A549 (cell line): ENCODE measurements at regions not wholly inside any gene's neighbourhood (a gene's known extent, or its start where the extent isn't known, plus 50 kb on each side); places are given as distances from the start of the nearest gene placed in this dataset.

Source experiments
- ATAC-seq, 2 experiments: fragments of 200-7000 bp in 1 of 2; fragments of >200 bp in 1 of 2; cut with Nextera tagmentation in 1 of 2; cut with Tn5 transposase in 1 of 2; 3 replicates each; pipeline versions ENCODE4 v1.8.0 to v1.9.1; 2018 to 2020; ENCODE audit warnings: mild to moderate bottlenecking in 1 of 2, moderate library complexity in 1 of 2
- CTCF ChIA-PET: fragments of 300-600 bp; sonication (Branson Sonifier 250); formaldehyde crosslinking; extraction: SDS; loops from one replicate; lab custom pipeline; 2021; ENCODE audit warnings: antibody characterized with exemption, inconsistent platforms; lab: Yijun Ruan, JAX
- POLR2A ChIA-PET: fragments of 350-600 bp; formaldehyde crosslinking; extraction: SDS; loops from one replicate; lab custom pipeline; 2021; ENCODE audit warnings: antibody characterized with exemption, inconsistent platforms; lab: Yijun Ruan, JAX
- DNase-seq, 2 experiments: peaks; one replicate each; pipeline versions ENCODE4 v3.0.0 to v3.0.0-alpha.2; 2011 to 2016; ENCODE audit warnings: low read depth in 1 of 2, low spot score in 1 of 2
- FAIRE-seq: peaks from 2 replicates; lab custom pipeline; 2011; peaks lifted over from hg19 to GRCh38; lab: Jason Lieb, UNC
- H3K27ac ChIP-seq, 2 experiments: fragments of >200 bp; sonication (Bioruptor Twin); formaldehyde crosslinking; 3 replicates each; pipeline ENCODE4 v1.5.1; 2016 to 2017
- H3K4me1 ChIP-seq: fragments of >200 bp; sonication (Bioruptor Twin); formaldehyde crosslinking; 3 replicates; pipeline ENCODE4 v1.6.1; 2016
- H3K4me2 ChIP-seq: fragments of >200 bp; sonication (Bioruptor Twin); formaldehyde crosslinking; 3 replicates; pipeline ENCODE4 v1.6.1; 2016
- H3K4me3 ChIP-seq: fragments of >200 bp; sonication (Bioruptor Twin); formaldehyde crosslinking; 3 replicates; pipeline ENCODE4 v1.5.1; 2016
- H3K9me3 ChIP-seq: fragments of >200 bp; sonication (Bioruptor Twin); formaldehyde crosslinking; 3 replicates; pipeline ENCODE4 v1.6.1; 2016
- ATOH8 ChIP-seq: fragments of 250-450 bp; sonication (Bioruptor Pico); IDR thresholded peaks from 2 replicates; pipeline ENCODE4 v1.5.0; 2020; ENCODE audit warnings: low read depth, mild to moderate bottlenecking, moderate library complexity
- BCL3 ChIP-seq: fragments of >200 bp; sonication (Bioruptor Twin); formaldehyde crosslinking; IDR thresholded peaks from 3 replicates; pipeline ENCODE4 v1.6.1; 2016
- CHD2 ChIP-seq: fragments of 150-350 bp; IDR thresholded peaks from 2 replicates; pipeline ENCODE4 v1.6.1; 2014; ENCODE audit warnings: low read length; ENCODE audit not compliant: partially characterized antibody
- CHD4 ChIP-seq: fragments of 200-600 bp; sonication (generic); IDR thresholded peaks from 2 replicates; pipeline ENCODE4 v1.6.1; 2016; ENCODE audit warnings: antibody characterized with exemption, mild to moderate bottlenecking, borderline replicate concordance
- CTCF ChIP-seq: fragments of >200 bp; sonication (Bioruptor Twin); formaldehyde crosslinking; IDR thresholded peaks from 3 replicates; pipeline ENCODE4 v1.5.1; 2016
- EHF ChIP-seq: fragments of 250-450 bp; sonication (Bioruptor Pico); IDR thresholded peaks from 2 replicates; pipeline ENCODE4 v1.5.0; 2020; ENCODE audit warnings: mild to moderate bottlenecking
- EHMT2 ChIP-seq: fragments of 200-600 bp; sonication (generic); IDR thresholded peaks from 2 replicates; pipeline ENCODE4 v1.6.1; 2016; ENCODE audit warnings: antibody characterized with exemption, low read depth, mild to moderate bottlenecking, moderate library complexity
- ELK1 ChIP-seq: fragments of 150-350 bp; IDR thresholded peaks from 2 replicates; pipeline ENCODE4 v1.6.1; 2014; ENCODE audit warnings: low read depth, mild to moderate bottlenecking, low read length
- ESRRA ChIP-seq: fragments of 150-350 bp; IDR thresholded peaks from 2 replicates; pipeline ENCODE4 v1.6.1; 2014; ENCODE audit warnings: mild to moderate bottlenecking, low read length, borderline replicate concordance
- FOSB ChIP-seq: fragments of 250-450 bp; sonication (Bioruptor Pico); IDR thresholded peaks from 2 replicates; pipeline ENCODE4 v1.5.0; 2020; ENCODE audit warnings: mild to moderate bottlenecking, moderate library complexity
- HES2 ChIP-seq: fragments of >200 bp; sonication (Bioruptor Twin); formaldehyde crosslinking; IDR thresholded peaks from 2 replicates; pipeline ENCODE4 v1.6.1; 2016
- HOXB5 ChIP-seq: fragments of 250-450 bp; sonication (Bioruptor Pico); IDR thresholded peaks from 2 replicates; pipeline ENCODE4 v1.5.0; 2020; ENCODE audit warnings: mild to moderate bottlenecking, moderate library complexity
- KDM5A ChIP-seq: fragments of 200-600 bp; sonication (generic); IDR thresholded peaks from 2 replicates; pipeline ENCODE4 v1.6.1; 2016; ENCODE audit warnings: antibody characterized with exemption, mild to moderate bottlenecking
- MAZ ChIP-seq: fragments of 150-350 bp; IDR thresholded peaks from 2 replicates; pipeline ENCODE4 v1.6.1; 2014; ENCODE audit warnings: antibody characterized with exemption, low read depth, low read length, borderline replicate concordance
- RAD21 ChIP-seq, 2 experiments: fragments of >200 bp in 1 of 2; sonication (Bioruptor Twin) in 1 of 2; formaldehyde crosslinking in 1 of 2; IDR thresholded peaks in 1 of 2; conservative IDR thresholded peaks in 1 of 2; 2 replicates in 1 of 2; 3 replicates in 1 of 2; pipeline ENCODE4 v1.6.1; 2012 to 2018; ENCODE audit warnings: inconsistent platforms in 1 of 2
- REST ChIP-seq: fragments of 200-600 bp; sonication (generic); IDR thresholded peaks from 2 replicates; pipeline ENCODE4 v1.6.1; 2016; ENCODE audit warnings: antibody characterized with exemption, mild to moderate bottlenecking, moderate library complexity
- ZNF302 ChIP-seq: fragments of 250-450 bp; sonication (Bioruptor Pico); IDR thresholded peaks from 2 replicates; pipeline ENCODE4 v1.9.0; 2021; ENCODE audit warnings: inconsistent platforms, mild to moderate bottlenecking, moderate library complexity
- WGBS: methylation state at CpG from one replicate; pipeline ENCODE4 v1.1.6; 2017; ENCODE audit errors: missing lambda C conversion rate; 5-methylcytosine and 5-hydroxymethylcytosine counted together

- 97% methylated on average over 3 of the region's 3 CpGs for WGBS
- Histone ChIP-seq H3K4me3 (no peak overlapping the region), H3K4me2 (no peak overlapping the region), H3K4me1 (0 out of 3 replicates have a peak, but pooled peaks cover 2% of the 10 kb centered on the region), H3K27ac (no peak overlapping the region), H3K9me3 (no peaks in the 10 kb centered on the region)
- DNase-seq, result no peak
- FAIRE-seq, result no peak
- no peak for TF ChIP-seq CTCF
- TF ChIP-seq HES2, result no peak
- no peak for TF ChIP-seq ELK1
- no peak for TF ChIP-seq KDM5A
- TF ChIP-seq REST, result no peak
- no peak for TF ChIP-seq BCL3
- no peak for TF ChIP-seq FOSB (CRISPR knock-in tag)
- TF ChIP-seq CHD4, result no peak
- no peak for TF ChIP-seq HOXB5
- no peak for TF ChIP-seq ZNF302 (CRISPR knock-in tag)
- no peak for TF ChIP-seq ESRRA
- no peak for TF ChIP-seq EHMT2
- TF ChIP-seq ATOH8 (CRISPR knock-in tag), result no peak
- TF ChIP-seq MAZ, result no peak
- TF ChIP-seq CHD2, result no peak
- no peak for TF ChIP-seq RAD21 (conservative IDR thresholded peaks at IDR 0.05 in 1 of 2, IDR thresholded peaks at IDR 0.05 in 1 of 2)
- ChIA-PET POLR2A (interaction anchor here (1.2 kb wide), 1 partner anchor 31 kb away, joined by 3 read pairs; no protein-coding TSS in a partner anchor), CTCF (no interaction called here)
- no peak for ATAC-seq
Observed at GRCh38 chr13:46498650-46499049, 54.3 kb upstream of the LRCH1 start.

GRCh38 chr13:46496086-46496485 is 56.9 kb upstream of the LRCH1 start:
- no peak for FAIRE-seq
- Histone ChIP-seq H3K27ac (no peak overlapping the region), H3K4me2 (no peak overlapping the region)
- no peak for TF ChIP-seq EHF (CRISPR knock-in tag)
- TF ChIP-seq, all 56 proteins: peak for 0
- POLR2A ChIA-PET, result no interaction called here
- ATAC-seq (no peak), DNase-seq (no peak)
- 0 out of 3 replicates have a peak, but pooled peaks cover 2% of the 10 kb centered on the region for H3K4me1 ChIP-seq
- no peak overlapping the region for H3K4me3 ChIP-seq
- CTCF ChIA-PET, result interaction anchor here (0.6 to 2.2 kb wide), 3 partner anchors 25 to 225 kb away, joined by 3 to 16 read pairs (median 5); no protein-coding TSS in a partner anchor
- 80% methylated on average over 4 of the region's 4 CpGs for WGBS
- H3K9me3 ChIP-seq, result no peaks in the 10 kb centered on the region
